Progenitor cell of endocrine pancreas (in vitro differentiated cells): ENCODE measurements at regions not wholly inside any gene's neighbourhood (a gene's known extent, or its start where the extent isn't known, plus 50 kb on each side); places are given as distances from the start of the nearest gene placed in this dataset.

Experiments used
- DNase-seq: peaks from one replicate; pipeline ENCODE4 v3.0.0; 2021; ENCODE audit warnings: low spot score; ENCODE audit not compliant: unreplicated experiment
- H3K27ac Mint-ChIP-seq: 2 replicates; pipeline ENCODE4 v1.8.0; 2021; ENCODE audit warnings: mild to moderate bottlenecking, moderate library complexity, mixed read lengths
- H3K27me3 Mint-ChIP-seq: 2 replicates; pipeline ENCODE4 v1.8.0; 2021; ENCODE audit warnings: mixed read lengths
- H3K36me3 Mint-ChIP-seq: 2 replicates; pipeline ENCODE4 v1.8.0; 2022; ENCODE audit warnings: mixed read lengths; ENCODE audit not compliant: insufficient read depth
- H3K4me1 Mint-ChIP-seq: 2 replicates; pipeline ENCODE4 v1.8.0; 2021; ENCODE audit warnings: low read depth, mixed read lengths
- H3K4me3 Mint-ChIP-seq: 2 replicates; pipeline ENCODE4 v1.8.0; 2021; ENCODE audit warnings: low read depth, mild to moderate bottlenecking, moderate library complexity, mixed read lengths
- H3K9me3 Mint-ChIP-seq: 2 replicates; pipeline ENCODE4 v1.8.0; 2021; ENCODE audit warnings: low read depth, mixed read lengths
- CTCF ChIP-seq: fragments of 200-600 bp; sonication (generic); IDR thresholded peaks from one replicate; pipeline ENCODE4 v1.5.0; 2021; ENCODE audit warnings: antibody characterized with exemption, mild to moderate bottlenecking; ENCODE audit not compliant: unreplicated experiment

GRCh38 chr14:48086516-48086915 lies 411.1 kb upstream of the MDGA2 start:
- Mint-ChIP-seq H3K27ac (no peak overlapping the region), H3K9me3 (no peaks in the 10 kb centered on the region), H3K27me3 (no peaks in the 10 kb centered on the region), H3K4me1 (no peaks in the 10 kb centered on the region), H3K36me3 (no peaks in the 10 kb centered on the region), H3K4me3 (no peak overlapping the region)
- DNase-seq: no peak
- TF ChIP-seq CTCF: no peak

GRCh38 chr14:48075487-48075886 lies 400.1 kb upstream of the MDGA2 start:
- Mint-ChIP-seq H3K36me3 (no peaks in the 10 kb centered on the region), H3K27me3 (no peaks in the 10 kb centered on the region), H3K9me3 (no peaks in the 10 kb centered on the region), H3K27ac (no peak overlapping the region), H3K4me3 (no peak overlapping the region), H3K4me1 (no peaks in the 10 kb centered on the region)
- DNase-seq: no peak
- no peak for TF ChIP-seq CTCF

- no peak overlapping the region for H3K27ac Mint-ChIP-seq
- no peak overlapping the region for H3K4me3 Mint-ChIP-seq
- H3K9me3 Mint-ChIP-seq: no peaks in the 10 kb centered on the region
- no peak for DNase-seq
- TF ChIP-seq CTCF: no peak
- no peaks in the 10 kb centered on the region for H3K27me3 Mint-ChIP-seq
- H3K4me1 Mint-ChIP-seq: no peaks in the 10 kb centered on the region
- no peaks in the 10 kb centered on the region for H3K36me3 Mint-ChIP-seq
These were observed 377.6 kb upstream of the MDGA2 start for GRCh38 chr14:48052973-48053372.

GRCh38 chr14:48035836-48036235 lies 360.4 kb upstream of the MDGA2 start:
- H3K27me3 Mint-ChIP-seq: no peaks in the 10 kb centered on the region
- H3K4me3 Mint-ChIP-seq: no peak overlapping the region
- peaks cover 25% of the 10 kb centered on the region for H3K9me3 Mint-ChIP-seq
- DNase-seq: no peak
- no peaks in the 10 kb centered on the region for H3K4me1 Mint-ChIP-seq
- no peak overlapping the region for H3K27ac Mint-ChIP-seq
- no peaks in the 10 kb centered on the region for H3K36me3 Mint-ChIP-seq
- TF ChIP-seq CTCF: no peak

- Mint-ChIP-seq H3K4me1 (no peaks in the 10 kb centered on the region), H3K27me3 (no peaks in the 10 kb centered on the region), H3K27ac (no peak overlapping the region), H3K4me3 (no peak overlapping the region), H3K36me3 (no peaks in the 10 kb centered on the region), H3K9me3 (peaks cover 5% of the 10 kb centered on the region)
- DNase-seq: no peak
- no peak for TF ChIP-seq CTCF
These were observed 351.7 kb upstream of the MDGA2 start for GRCh38 chr14:48027115-48027514.
